ENCODE measurements at regions not wholly inside any gene's neighbourhood (a gene's known extent, or its start where the extent isn't known, plus 50 kb on each side); places are given as distances from the start of the nearest gene placed in this dataset.
"Not testable (repeated sequence)": the region's sequence is repeated elsewhere in the genome, so short reads cannot be mapped to it uniquely, and the experiment has no call there.

GRCh38 chr4:38470735-38471262, 193.2 kb upstream of the KLF3 start:
- no peak overlapping the region for H3K4me3 ChIP-seq (ENCODE audit: low read length)
- no peak for DNase-seq (ENCODE audit: low read depth)
- no peak for TF ChIP-seq CTCF (conservative IDR thresholded peaks at IDR 0.05; ENCODE audit: low read length)

- no peak for TF ChIP-seq CTCF (conservative IDR thresholded peaks at IDR 0.05; ENCODE audit: low read length)
- no peak overlapping the region for H3K4me3 ChIP-seq (ENCODE audit: low read length)
- no peak for DNase-seq (ENCODE audit: low read depth)
Observed at GRCh38 chr4:38482696-38483095, 181.3 kb upstream of the KLF3 start.

GRCh38 chr4:38483628-38484027, 180.4 kb upstream of the KLF3 start:
- H3K4me3 ChIP-seq (ENCODE audit: low read length); DNase-seq (ENCODE audit: low read depth): not testable (repeated sequence)

GRCh38 chr4:38489011-38489861, 174.8 kb upstream of the KLF3 start:
- no peak for TF ChIP-seq CTCF (conservative IDR thresholded peaks at IDR 0.05; ENCODE audit: low read length)
- no peak overlapping the region for H3K4me3 ChIP-seq (ENCODE audit: low read length)
- no peak for DNase-seq (ENCODE audit: low read depth)

GRCh38 chr4:38489924-38490639, 173.9 kb upstream of the KLF3 start:
- DNase-seq (ENCODE audit: low read depth): peak; percentile 39
- H3K4me3 ChIP-seq (ENCODE audit: low read length): no peak overlapping the region
- TF ChIP-seq CTCF (conservative IDR thresholded peaks at IDR 0.05; ENCODE audit: low read length): no peak

- TF ChIP-seq CTCF (conservative IDR thresholded peaks at IDR 0.05; ENCODE audit: low read length): no peak
- H3K4me3 ChIP-seq (ENCODE audit: low read length): no peak overlapping the region
- DNase-seq (ENCODE audit: low read depth): no peak
Observed at GRCh38 chr4:38490753-38491446, 173.1 kb upstream of the KLF3 start.

GRCh38 chr4:38491854-38492478, 172.0 kb upstream of the KLF3 start:
- no peak for DNase-seq (ENCODE audit: low read depth)
- TF ChIP-seq CTCF (conservative IDR thresholded peaks at IDR 0.05; ENCODE audit: low read length): no peak
- H3K4me3 ChIP-seq (ENCODE audit: low read length): no peak overlapping the region

Data from AG10803 (cell line).